Endothelial cell of umbilical vein (primary cell): ENCODE measurements at regions not wholly inside any gene's neighbourhood (a gene's known extent, or its start where the extent isn't known, plus 50 kb on each side); places are given as distances from the start of the nearest gene placed in this dataset.

Experiments used
- BruUV-seq: library from RNA; stranded (reverse); fragments of 400-500 nt; replicated peaks from 2 replicates; lab custom pipeline; 2021; lab: Mats Ljungman, UMichigan
- CTCF ChIA-PET: fragments of 300-600, 350-600 bp; sonication (Branson Sonifier 250); formaldehyde crosslinking; loops from one replicate; lab custom pipeline; 2021; ENCODE audit warnings: antibody characterized with exemption, inconsistent platforms; lab: Charles Lee
- POLR2A ChIA-PET: fragments of 300-600, 350-600 bp; sonication (Branson Sonifier 250); formaldehyde crosslinking; loops from one replicate; lab custom pipeline; 2021; ENCODE audit warnings: antibody characterized with exemption, inconsistent platforms; lab: Charles Lee
- DNase-seq: peaks from one replicate; pipeline ENCODE4 v3.0.0-alpha.2; 2011; ENCODE audit warnings: low read depth, low spot score
- FAIRE-seq: peaks from 2 replicates; lab custom pipeline; 2011; peaks lifted over from hg19 to GRCh38; lab: Jason Lieb, UNC
- H2AFZ ChIP-seq: 2 replicates; pipeline ENCODE4 v1.6.0; 2012; ENCODE audit warnings: low read depth, low read length, control low read depth, inconsistent platforms
- H3K27ac ChIP-seq: 2 replicates; pipeline ENCODE4 v1.5.1; 2011; ENCODE audit warnings: low read depth, mild to moderate bottlenecking, control low read depth, low read length, moderate library complexity; ENCODE audit not compliant: insufficient read depth
- H3K27me3 ChIP-seq, 2 experiments: 2 replicates each; pipeline versions ENCODE4 v1.6.0 to v1.6.1; 2011; ENCODE audit warnings: low read length in 2 of 2, mixed read lengths in 1 of 2; ENCODE audit not compliant: control insufficient read depth in 2 of 2, insufficient read depth in 2 of 2
- H3K36me3 ChIP-seq, 2 experiments: 2 replicates in 1 of 2; 3 replicates in 1 of 2; pipeline ENCODE4 v1.5.1; 2011; ENCODE audit warnings: low read length in 2 of 2, mild to moderate bottlenecking in 1 of 2, moderate library complexity in 1 of 2; ENCODE audit not compliant: control insufficient read depth in 2 of 2, insufficient read depth in 2 of 2; ENCODE audit errors: extremely low read depth in 1 of 2
- H3K4me1 ChIP-seq: 3 replicates; pipeline ENCODE4 v1.5.1; 2011; ENCODE audit warnings: mild to moderate bottlenecking, low read length; ENCODE audit not compliant: control insufficient read depth, insufficient read depth; ENCODE audit errors: extremely low read depth
- H3K4me2 ChIP-seq: 2 replicates; pipeline ENCODE4 v1.6.1; 2011; ENCODE audit warnings: low read length, control low read depth, mixed read lengths; ENCODE audit not compliant: insufficient read depth
- H3K4me3 ChIP-seq, 3 experiments: fragments of 200-600 bp in 1 of 3; sonication (generic), shearing (Covaris generic) in 1 of 3; replicated peaks in 1 of 3; 2 replicates each; pipeline ENCODE4 v1.5.1; 2011 to 2016; ENCODE audit warnings: control low read depth in 3 of 3, low read length in 3 of 3, mild to moderate bottlenecking in 2 of 3, inconsistent platforms in 1 of 3, low read depth in 1 of 3, moderate library complexity in 1 of 3; ENCODE audit not compliant: insufficient read depth in 1 of 3
- H3K79me2 ChIP-seq: 2 replicates; pipeline ENCODE4 v1.6.0; 2012; ENCODE audit warnings: low read length, inconsistent platforms; ENCODE audit not compliant: control insufficient read depth, insufficient read depth
- H3K9ac ChIP-seq: replicated peaks from 2 replicates; pipeline ENCODE3; 2011; ENCODE audit warnings: low read length, control low read depth; ENCODE audit not compliant: insufficient read depth; ENCODE audit errors: extremely low read depth
- H3K9me1 ChIP-seq: replicated peaks from 3 replicates; pipeline ENCODE4 v1.6.0; 2011; ENCODE audit warnings: mild to moderate bottlenecking, low read length; ENCODE audit not compliant: control insufficient read depth, insufficient read depth; ENCODE audit errors: extremely low read depth
- H3K9me3 ChIP-seq: replicated peaks from 2 replicates; pipeline ENCODE4 v1.5.1; 2012; ENCODE audit warnings: low read length, inconsistent platforms; ENCODE audit not compliant: control insufficient read depth, insufficient read depth
- H4K20me1 ChIP-seq: replicated peaks from 2 replicates; pipeline ENCODE3; 2011; ENCODE audit warnings: mild to moderate bottlenecking, low read length; ENCODE audit not compliant: control insufficient read depth, insufficient read depth; ENCODE audit errors: extremely low read depth
- EZH2 ChIP-seq: IDR thresholded peaks from 2 replicates; pipeline ENCODE4 v1.6.1; 2012; ENCODE audit warnings: borderline replicate concordance, low read depth, mild to moderate bottlenecking, moderate library complexity, low read length, inconsistent platforms; ENCODE audit not compliant: severe bottlenecking
- FOS ChIP-seq: IDR thresholded peaks from 2 replicates; pipeline ENCODE4 v1.6.1; 2011; ENCODE audit warnings: mild to moderate bottlenecking, low read length, moderate library complexity, borderline replicate concordance; ENCODE audit not compliant: insufficient read depth
- GATA2 ChIP-seq: IDR thresholded peaks from 2 replicates; pipeline ENCODE4 v1.7.0; 2011; ENCODE audit warnings: low read depth, mild to moderate bottlenecking, moderate library complexity, mixed read lengths, low read length; ENCODE audit not compliant: insufficient read length, insufficient read depth
- JUN ChIP-seq: IDR thresholded peaks from 2 replicates; pipeline ENCODE4 v1.6.1; 2011; ENCODE audit warnings: borderline replicate concordance, low read depth; ENCODE audit not compliant: insufficient read length, insufficient read depth
- MYC ChIP-seq: IDR thresholded peaks from one replicate; pipeline ENCODE4 v1.6.1; 2011; ENCODE audit warnings: mild to moderate bottlenecking, low read depth, low read length
- POLR2A ChIP-seq: IDR thresholded peaks from 2 replicates; pipeline ENCODE4 v1.6.1; 2012; ENCODE audit warnings: low read depth, mild to moderate bottlenecking, control low read depth, low read length
- POLR2AphosphoS5 ChIP-seq: IDR thresholded peaks from 2 replicates; pipeline ENCODE4 v1.6.1; 2012; ENCODE audit warnings: low read depth, mild to moderate bottlenecking, control low read depth, low read length, moderate library complexity; ENCODE audit not compliant: insufficient read depth
- dilution Hi-C: fragments of 300-500 bp; cut with MboI; formaldehyde crosslinking; loops from one replicate; pipeline ENCODE4 v1.15.0; 2019; ENCODE audit warnings: low sequenced_read_pairs; ENCODE audit not compliant: extremely low pct_ligation_motif_present
- intact Hi-C: fragments of 100-400 bp; cut with micrococcal nuclease; formaldehyde crosslinking; loops from one replicate; pipeline ENCODE4 v1.10.0; 2022
- TF ChIP-seq, protein P1 (sequence below), 2 donors: IDR thresholded peaks; 1 replicate in 1 of 2; 2 replicates in 1 of 2; pipeline ENCODE4 v1.5.1; 2011; ENCODE audit warnings: low read length in 2 of 2, mild to moderate bottlenecking in 2 of 2, moderate library complexity in 2 of 2, control low read depth in 1 of 2, inconsistent platforms in 1 of 2, low read depth in 1 of 2; ENCODE audit not compliant: insufficient read depth in 1 of 2; ENCODE audit errors: extremely low read depth in 1 of 2
- TF ChIP-seq, protein P2 (sequence below): IDR thresholded peaks from 2 replicates; pipeline ENCODE4 v1.6.1; 2011; ENCODE audit not compliant: insufficient read depth, insufficient read length

DNA sequence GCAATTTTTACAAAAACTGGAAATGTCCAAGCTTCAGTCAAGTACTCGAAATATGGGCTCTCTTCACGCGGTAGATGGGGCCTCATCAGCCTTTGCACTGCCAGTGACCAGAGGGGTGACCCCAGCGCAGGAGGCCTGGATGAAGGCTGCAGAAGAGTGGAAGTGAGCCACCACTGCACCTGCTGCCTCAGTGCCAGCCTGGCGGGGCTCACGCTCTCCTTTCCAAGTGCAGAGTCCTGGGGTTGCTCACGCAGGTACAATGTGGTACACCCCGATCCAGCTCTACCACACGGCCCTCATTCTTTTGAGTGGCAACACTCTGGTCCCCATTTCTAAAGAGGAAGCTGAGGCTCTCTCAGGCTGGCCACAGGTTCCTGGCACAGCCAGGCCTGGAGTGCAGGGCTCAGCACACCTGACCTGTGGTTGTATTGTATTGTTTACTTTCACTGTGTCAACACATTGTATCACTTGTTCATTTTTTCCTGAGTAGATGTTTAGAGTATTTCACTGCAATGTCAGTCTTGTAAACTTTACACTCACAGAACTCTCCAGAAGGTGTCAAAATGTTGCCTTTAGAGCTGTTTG, 97.3 kb upstream of the SOX1 start:
- H3K27me3 ChIP-seq = no peaks in the 10 kb centered on the region
- no peak overlapping the region for H3K27ac ChIP-seq
- H3K9me3 ChIP-seq = peaks cover 10% of the 10 kb centered on the region
- no peak overlapping the region for H3K4me2 ChIP-seq
- no peak overlapping the region for H3K4me3 ChIP-seq
- TF ChIP-seq JUN = no peak
- no peak for TF ChIP-seq GATA2
- TF ChIP-seq, protein P1, sequence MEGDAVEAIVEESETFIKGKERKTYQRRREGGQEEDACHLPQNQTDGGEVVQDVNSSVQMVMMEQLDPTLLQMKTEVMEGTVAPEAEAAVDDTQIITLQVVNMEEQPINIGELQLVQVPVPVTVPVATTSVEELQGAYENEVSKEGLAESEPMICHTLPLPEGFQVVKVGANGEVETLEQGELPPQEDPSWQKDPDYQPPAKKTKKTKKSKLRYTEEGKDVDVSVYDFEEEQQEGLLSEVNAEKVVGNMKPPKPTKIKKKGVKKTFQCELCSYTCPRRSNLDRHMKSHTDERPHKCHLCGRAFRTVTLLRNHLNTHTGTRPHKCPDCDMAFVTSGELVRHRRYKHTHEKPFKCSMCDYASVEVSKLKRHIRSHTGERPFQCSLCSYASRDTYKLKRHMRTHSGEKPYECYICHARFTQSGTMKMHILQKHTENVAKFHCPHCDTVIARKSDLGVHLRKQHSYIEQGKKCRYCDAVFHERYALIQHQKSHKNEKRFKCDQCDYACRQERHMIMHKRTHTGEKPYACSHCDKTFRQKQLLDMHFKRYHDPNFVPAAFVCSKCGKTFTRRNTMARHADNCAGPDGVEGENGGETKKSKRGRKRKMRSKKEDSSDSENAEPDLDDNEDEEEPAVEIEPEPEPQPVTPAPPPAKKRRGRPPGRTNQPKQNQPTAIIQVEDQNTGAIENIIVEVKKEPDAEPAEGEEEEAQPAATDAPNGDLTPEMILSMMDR (IDR thresholded peaks at IDR 0.05; ENCODE audit: extremely low read depth in 1 of 2, insufficient read depth in 1 of 2, low read depth in 1 of 2, low read length in 2 of 2) = no peak
- TF ChIP-seq EZH2 = no peak
- H2AFZ ChIP-seq = no peak overlapping the region
- no TSS peak for BruUV-seq
- no peak for FAIRE-seq
- dilution Hi-C loops = no loop called here
- POLR2A ChIA-PET = no interaction called here
- H3K9ac ChIP-seq = no peak overlapping the region
- no peaks in the 10 kb centered on the region for H4K20me1 ChIP-seq
- no peaks in the 10 kb centered on the region for H3K4me1 ChIP-seq
- no peak for DNase-seq
- H3K9me1 ChIP-seq = no peaks in the 10 kb centered on the region
- intact Hi-C loops = no loop called here
- CTCF ChIA-PET = no interaction called here
- no peaks in the 10 kb centered on the region for H3K79me2 ChIP-seq
- no peaks in the 10 kb centered on the region for H3K36me3 ChIP-seq

DNA sequence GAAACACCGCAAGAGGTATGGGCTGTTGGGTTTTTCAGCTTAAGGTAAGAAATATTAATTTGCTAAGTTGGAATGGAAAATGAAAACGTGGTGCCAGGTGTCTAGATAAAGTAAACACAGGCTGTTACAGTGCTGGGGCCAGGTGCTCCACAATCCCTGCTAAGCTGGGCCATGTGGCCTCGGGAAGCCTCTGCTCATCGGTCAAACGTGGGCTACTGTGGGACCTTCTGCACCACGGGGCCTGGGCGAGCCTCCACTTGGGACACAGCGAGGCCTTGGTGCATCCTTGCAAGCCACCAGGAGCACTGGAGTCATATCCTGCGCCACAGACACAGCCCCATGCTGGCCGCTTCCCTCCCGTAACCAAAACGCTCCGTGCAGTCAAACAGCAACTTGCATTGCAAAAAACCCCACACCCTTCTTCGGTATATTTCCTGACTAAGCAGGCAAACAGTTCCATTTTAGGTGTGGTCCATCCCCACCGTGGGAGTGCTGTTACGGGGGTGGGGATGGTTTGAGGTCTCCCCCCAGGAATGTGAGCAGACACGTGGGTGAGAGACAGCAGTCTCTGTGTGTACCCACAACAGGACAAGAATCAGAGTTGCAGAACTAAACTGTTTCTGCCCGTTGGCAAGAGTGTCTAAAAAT, 96.3 kb upstream of the SOX1 start:
- dilution Hi-C loops = no loop called here
- Histone ChIP-seq H4K20me1 (no peaks in the 10 kb centered on the region), H3K27me3 (no peaks in the 10 kb centered on the region), H3K36me3 (no peaks in the 10 kb centered on the region), H3K27ac (no peak overlapping the region), H3K4me2 (no peak overlapping the region), H3K79me2 (no peaks in the 10 kb centered on the region), H3K9me1 (no peaks in the 10 kb centered on the region), H2AFZ (no peak overlapping the region), H3K4me1 (no peaks in the 10 kb centered on the region), H3K9ac (no peak overlapping the region), H3K4me3 (no peak overlapping the region), H3K9me3 (peaks cover 18% of the 10 kb centered on the region)
- no peak for DNase-seq
- no peak for FAIRE-seq
- BruUV-seq = no TSS peak
- no peak for TF ChIP-seq POLR2AphosphoS5
- no peak for TF ChIP-seq MYC
- TF ChIP-seq POLR2A = no peak
- no peak for TF ChIP-seq EZH2
- no peak for TF ChIP-seq JUN
- TF ChIP-seq FOS = no peak
- TF ChIP-seq, protein P1 (IDR thresholded peaks at IDR 0.05; ENCODE audit: extremely low read depth in 1 of 2, insufficient read depth in 1 of 2, low read depth in 1 of 2, low read length in 2 of 2) = no peak
- TF ChIP-seq, protein P2, sequence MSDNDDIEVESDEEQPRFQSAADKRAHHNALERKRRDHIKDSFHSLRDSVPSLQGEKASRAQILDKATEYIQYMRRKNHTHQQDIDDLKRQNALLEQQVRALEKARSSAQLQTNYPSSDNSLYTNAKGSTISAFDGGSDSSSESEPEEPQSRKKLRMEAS = no peak
- no peak for TF ChIP-seq GATA2
- intact Hi-C loops = no loop called here
- ChIA-PET POLR2A (no interaction called here), CTCF (no interaction called here)
